Kidney (tissue), 13 donors: ENCODE measurements at regions not wholly inside any gene's neighbourhood (a gene's known extent, or its start where the extent isn't known, plus 50 kb on each side); places are given as distances from the start of the nearest gene placed in this dataset.

ENCODE experiments used
- DNase-seq, 5 donors: peaks; one replicate each; pipeline ENCODE4 v3.0.0-alpha.2; 2013 to 2020
- FAIRE-seq: peaks from 2 replicates; lab custom pipeline; 2012; peaks lifted over from hg19 to GRCh38; lab: Jason Lieb, UNC
- H3K27ac ChIP-seq, 2 donors: one replicate each; pipeline ENCODE4 v1.7.0; 2013; ENCODE audit warnings: low read depth in 2 of 2, low read length in 2 of 2, inconsistent platforms in 1 of 2
- H3K27me3 ChIP-seq: one replicate; pipeline ENCODE4 v1.7.1; 2013; ENCODE audit warnings: low read length, inconsistent platforms; ENCODE audit not compliant: control insufficient read depth, insufficient read depth
- H3K36me3 ChIP-seq, 3 donors: one replicate each; pipeline versions ENCODE4 v1.7.0 to v1.7.1; 2013; ENCODE audit warnings: low read length in 3 of 3, control low read depth in 1 of 3, inconsistent platforms in 1 of 3; ENCODE audit not compliant: insufficient read depth in 3 of 3, control insufficient read depth in 2 of 3
- H3K4me1 ChIP-seq, 3 donors: one replicate each; pipeline versions ENCODE4 v1.7.0 to v1.7.1; 2013; ENCODE audit warnings: low read length in 3 of 3, inconsistent platforms in 1 of 3, low read depth in 1 of 3; ENCODE audit not compliant: control insufficient read depth in 2 of 3, insufficient read depth in 2 of 3
- H3K4me3 ChIP-seq, 3 donors: one replicate each; pipeline versions ENCODE4 v1.7.0 to v1.8.1; 2013; ENCODE audit warnings: low read length in 3 of 3, control low read depth in 1 of 3, inconsistent platforms in 1 of 3
- H3K9ac ChIP-seq, 3 donors: one replicate each; pipeline versions ENCODE4 v1.7.0 to v1.7.1; 2013; ENCODE audit warnings: low read length in 3 of 3, control low read depth in 1 of 3, inconsistent platforms in 1 of 3
- H3K9me3 ChIP-seq, 3 donors: one replicate each; pipeline versions ENCODE4 v1.7.0 to v1.7.1; 2013; ENCODE audit warnings: low read length in 3 of 3, control low read depth in 1 of 3, inconsistent platforms in 1 of 3; ENCODE audit not compliant: control insufficient read depth in 2 of 3, insufficient read depth in 1 of 3
- CTCF ChIP-seq: IDR thresholded peaks from 3 replicates; pipeline ENCODE4 v1.5.1; 2012; ENCODE audit warnings: mild to moderate bottlenecking, moderate library complexity, borderline replicate concordance; ENCODE audit not compliant: insufficient read depth; ENCODE audit errors: extremely low read depth
- intact Hi-C: fragments of 100-400 bp; cut with DNase I; formaldehyde crosslinking; loops from one replicate; pipeline ENCODE4 v1.11.1; 2022
- donor health status: control.
- donor health status: control.
- donor health status: control.
- donor health status: control.
- donor health status: control.
- donor health status: DM: yes; HTN: yes; CAD: no.
- donor health status: Normal renal cell carcinoma (clear cell type).

- Histone ChIP-seq H3K9me3 (no peaks in the 10 kb centered on the region), H3K4me3 (no peak overlapping the region), H3K9ac (no peak overlapping the region), H3K27me3 (no peaks in the 10 kb centered on the region), H3K36me3 (no peaks in the 10 kb centered on the region), H3K4me1 (peaks cover 0 to 3% (median 0%) of the 10 kb centered on the region in 3 donors), H3K27ac (no peak overlapping the region)
- intact Hi-C loops: no loop called here
- TF ChIP-seq CTCF: no peak
- no peak for DNase-seq
- no peak for FAIRE-seq
These were observed 705.7 kb upstream of the NR2F2 start for GRCh38 chr15:95624616-95625361.

- peak overlapping the region in 1 of 3 donors; percentile 3 for H3K4me3 ChIP-seq
- no peak for FAIRE-seq
- H3K27me3 ChIP-seq: no peaks in the 10 kb centered on the region
- no peaks in the 10 kb centered on the region for H3K36me3 ChIP-seq
- no peak overlapping the region for H3K9ac ChIP-seq
- no peaks in the 10 kb centered on the region for H3K9me3 ChIP-seq
- peaks cover 0 to 3% (median 0%) of the 10 kb centered on the region in 3 donors for H3K4me1 ChIP-seq
- intact Hi-C loops: no loop called here
- TF ChIP-seq CTCF: no peak
- DNase-seq: peak in 4 of 5 donors; percentile 70 to 92 (median 84)
- H3K27ac ChIP-seq: no peak overlapping the region
These were observed 703.8 kb upstream of the NR2F2 start for GRCh38 chr15:95626501-95627361.

- intact Hi-C loops: no loop called here
- no peak overlapping the region for H3K27ac ChIP-seq
- no peak overlapping the region for H3K4me3 ChIP-seq
- H3K9me3 ChIP-seq: no peaks in the 10 kb centered on the region
- DNase-seq: no peak
- H3K9ac ChIP-seq: no peak overlapping the region
- H3K27me3 ChIP-seq: no peaks in the 10 kb centered on the region
- TF ChIP-seq CTCF: no peak
- H3K36me3 ChIP-seq: no peaks in the 10 kb centered on the region
- FAIRE-seq: no peak
- H3K4me1 ChIP-seq: peaks cover 0 to 3% (median 0%) of the 10 kb centered on the region in 3 donors
These were observed 700.9 kb upstream of the NR2F2 start for GRCh38 chr15:95629503-95630168.
